Endothelial cell (in vitro differentiated cells): ENCODE measurements at regions not wholly inside any gene's neighbourhood (a gene's known extent, or its start where the extent isn't known, plus 50 kb on each side); places are given as distances from the start of the nearest gene placed in this dataset.

Experiments
- DNase-seq: peaks from one replicate; pipeline ENCODE4 v3.0.0; 2021; ENCODE audit warnings: low spot score
- H3K27ac Mint-ChIP-seq: one replicate; pipeline ENCODE4 v1.8.0; 2021; ENCODE audit warnings: mixed read lengths, inconsistent platforms; ENCODE audit not compliant: unreplicated experiment
- H3K27me3 Mint-ChIP-seq: one replicate; pipeline ENCODE4 v1.8.0; 2021; ENCODE audit warnings: mild to moderate bottlenecking, moderate library complexity, mixed read lengths, inconsistent platforms; ENCODE audit not compliant: unreplicated experiment
- H3K36me3 Mint-ChIP-seq: one replicate; pipeline ENCODE4 v1.8.0; 2021; ENCODE audit warnings: mild to moderate bottlenecking, low read depth, mixed read lengths, inconsistent platforms; ENCODE audit not compliant: unreplicated experiment
- H3K4me1 Mint-ChIP-seq: one replicate; pipeline ENCODE4 v1.8.0; 2021; ENCODE audit warnings: mild to moderate bottlenecking, mixed read lengths, inconsistent platforms; ENCODE audit not compliant: unreplicated experiment
- H3K4me3 Mint-ChIP-seq: one replicate; pipeline ENCODE4 v1.8.0; 2021; ENCODE audit warnings: mild to moderate bottlenecking, mixed read lengths, inconsistent platforms; ENCODE audit not compliant: unreplicated experiment
- H3K9me3 Mint-ChIP-seq: one replicate; pipeline ENCODE4 v1.8.0; 2021; ENCODE audit warnings: mixed read lengths, inconsistent platforms; ENCODE audit not compliant: unreplicated experiment
- CTCF ChIP-seq: fragments of 200-600 bp; sonication (generic); IDR thresholded peaks from one replicate; pipeline ENCODE4 v1.5.0; 2021; ENCODE audit warnings: antibody characterized with exemption; ENCODE audit not compliant: unreplicated experiment

- TF ChIP-seq CTCF = no peak
- H3K36me3 Mint-ChIP-seq = peaks cover 15% of the 10 kb centered on the region
- peaks cover 10% of the 10 kb centered on the region for H3K27me3 Mint-ChIP-seq
- no peak overlapping the region for H3K27ac Mint-ChIP-seq
- DNase-seq = no peak
- H3K4me3 Mint-ChIP-seq = no peak overlapping the region
- H3K9me3 Mint-ChIP-seq = peaks cover 36% of the 10 kb centered on the region
- H3K4me1 Mint-ChIP-seq = no peaks in the 10 kb centered on the region
These were observed 302.8 kb upstream of the SALL3 start for GRCh38 chr18:78676622-78677482.

DNA sequence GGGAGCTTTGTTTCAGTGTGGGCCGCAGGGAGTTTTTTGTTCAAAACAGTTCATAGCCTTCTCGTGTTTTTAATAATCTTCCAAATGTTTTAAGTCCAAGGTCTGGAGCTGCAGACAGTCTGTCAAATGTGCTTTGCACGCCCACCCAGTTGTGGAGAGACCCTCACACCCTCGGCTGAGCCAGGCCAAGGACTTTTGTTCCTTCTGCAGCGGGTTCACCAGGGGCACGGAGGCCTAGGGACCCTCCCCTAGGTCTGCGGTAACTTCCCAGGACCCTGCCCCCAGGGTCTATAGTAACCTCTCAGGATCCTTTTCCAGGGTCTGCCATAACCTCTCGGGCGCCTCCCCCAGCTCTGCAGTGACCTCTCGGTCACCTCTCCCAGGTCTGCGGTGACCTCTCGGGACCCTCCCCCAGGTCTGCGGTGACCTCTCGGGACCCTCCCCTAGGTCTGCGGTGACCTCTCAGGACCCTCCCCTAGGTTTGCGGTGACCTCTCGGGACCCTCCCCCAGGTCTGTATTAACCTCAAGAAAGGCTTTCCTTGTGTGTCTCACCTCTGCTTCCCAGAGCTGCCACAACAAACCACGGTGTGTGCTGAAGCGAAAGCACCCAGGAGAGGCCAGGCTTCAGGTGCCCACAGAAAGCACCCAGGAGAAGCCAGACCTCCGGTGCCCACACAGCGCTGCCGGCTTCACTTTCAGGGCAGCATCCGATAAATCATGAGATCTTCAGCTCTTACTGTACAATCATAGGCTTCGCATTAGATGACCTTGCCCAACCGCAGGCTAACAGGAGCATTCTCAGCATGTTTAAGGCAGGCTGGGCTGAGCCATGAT, 301.9 kb upstream of the SALL3 start:
- no peak for DNase-seq
- Mint-ChIP-seq H3K27me3 (peaks cover 9% of the 10 kb centered on the region), H3K27ac (no peak overlapping the region), H3K4me1 (no peaks in the 10 kb centered on the region), H3K4me3 (no peak overlapping the region), H3K9me3 (peaks cover 35% of the 10 kb centered on the region), H3K36me3 (peaks cover 15% of the 10 kb centered on the region)
- no peak for TF ChIP-seq CTCF

- TF ChIP-seq CTCF = no peak
- H3K4me3 Mint-ChIP-seq = peak overlapping the region; percentile 22
These were observed 301.3 kb upstream of the SALL3 start for GRCh38 chr18:78678318-78678695.

GRCh38 chr18:78679031-78679430, 300.6 kb upstream of the SALL3 start:
- Mint-ChIP-seq H3K36me3 (peaks cover 15% of the 10 kb centered on the region), H3K9me3 (peaks cover 34% of the 10 kb centered on the region), H3K27ac (no peak overlapping the region), H3K4me3 (no peak overlapping the region), H3K4me1 (no peaks in the 10 kb centered on the region), H3K27me3 (peaks cover 8% of the 10 kb centered on the region)
- TF ChIP-seq CTCF = no peak
- no peak for DNase-seq

More at GRCh38 chr18:78678318-78678695, 301.3 kb upstream of the SALL3 start:
- H3K27me3 Mint-ChIP-seq = peaks cover 8% of the 10 kb centered on the region
- H3K36me3 Mint-ChIP-seq = peaks cover 15% of the 10 kb centered on the region
- no peak overlapping the region for H3K27ac Mint-ChIP-seq
- no peak for DNase-seq
- H3K4me1 Mint-ChIP-seq = no peaks in the 10 kb centered on the region
- H3K9me3 Mint-ChIP-seq = peaks cover 35% of the 10 kb centered on the region
